Astrocyte (in vitro differentiated cells and primary cell): ENCODE measurements at regions not wholly inside any gene's neighbourhood (a gene's known extent, or its start where the extent isn't known, plus 50 kb on each side); places are given as distances from the start of the nearest gene placed in this dataset.

Experiments
- DNase-seq: peaks from one replicate; pipeline ENCODE4 v3.0.0-alpha.2; 2010; ENCODE audit warnings: low read depth
- FAIRE-seq: peaks from 2 replicates; lab custom pipeline; 2011; peaks lifted over from hg19 to GRCh38; lab: Jason Lieb, UNC
- H2AFZ ChIP-seq: 2 replicates; pipeline ENCODE4 v1.6.0; 2012; ENCODE audit warnings: low read depth, low read length, inconsistent platforms
- H3K27ac ChIP-seq: 2 replicates; pipeline ENCODE4 v1.5.1; 2011; ENCODE audit warnings: low read depth, low read length, inconsistent platforms
- H3K27me3 ChIP-seq: 2 replicates; pipeline ENCODE4 v1.6.0; 2011; ENCODE audit warnings: low read length, inconsistent platforms; ENCODE audit not compliant: insufficient read depth
- H3K36me3 ChIP-seq: 2 replicates; pipeline ENCODE4 v1.5.1; 2011; ENCODE audit warnings: low read length, inconsistent platforms; ENCODE audit not compliant: insufficient read depth
- H3K4me1 ChIP-seq: 2 replicates; pipeline ENCODE4 v1.5.1; 2011; ENCODE audit warnings: low read length, inconsistent platforms; ENCODE audit not compliant: insufficient read depth
- H3K4me2 ChIP-seq: 2 replicates; pipeline ENCODE4 v1.6.0; 2012; ENCODE audit warnings: low read length, inconsistent platforms
- H3K4me3 ChIP-seq: 2 replicates; pipeline ENCODE4 v1.5.1; 2011; ENCODE audit warnings: low read depth, mild to moderate bottlenecking, low read length, inconsistent platforms; ENCODE audit not compliant: insufficient read depth
- H3K79me2 ChIP-seq: 2 replicates; pipeline ENCODE4 v1.6.0; 2012; ENCODE audit warnings: mild to moderate bottlenecking, low read length, inconsistent platforms; ENCODE audit not compliant: insufficient read depth
- H3K9ac ChIP-seq: 2 replicates; pipeline ENCODE4 v1.6.0; 2012; ENCODE audit warnings: mild to moderate bottlenecking, low read length, inconsistent platforms
- H3K9me3 ChIP-seq: 2 replicates; pipeline ENCODE4 v1.5.1; 2012; ENCODE audit warnings: low read depth, mild to moderate bottlenecking, low read length, inconsistent platforms; ENCODE audit not compliant: insufficient read depth
- H4K20me1 ChIP-seq: 2 replicates; pipeline ENCODE4 v1.6.0; 2012; ENCODE audit warnings: low read length, inconsistent platforms; ENCODE audit not compliant: insufficient read depth
- H3K27ac Mint-ChIP-seq: one replicate; pipeline ENCODE4 v1.8.0; 2021; ENCODE audit warnings: mild to moderate bottlenecking, mixed read lengths; ENCODE audit not compliant: unreplicated experiment
- H3K27me3 Mint-ChIP-seq: one replicate; pipeline ENCODE4 v1.8.0; 2021; ENCODE audit warnings: low read depth, mixed read lengths; ENCODE audit not compliant: unreplicated experiment
- H3K36me3 Mint-ChIP-seq: one replicate; pipeline ENCODE4 v1.8.0; 2021; ENCODE audit warnings: low read depth, mixed read lengths; ENCODE audit not compliant: unreplicated experiment
- H3K4me1 Mint-ChIP-seq: one replicate; pipeline ENCODE4 v1.8.0; 2021; ENCODE audit warnings: low read depth, mixed read lengths; ENCODE audit not compliant: unreplicated experiment
- H3K4me3 Mint-ChIP-seq: one replicate; pipeline ENCODE4 v1.8.0; 2021; ENCODE audit warnings: mild to moderate bottlenecking, moderate library complexity, mixed read lengths; ENCODE audit not compliant: unreplicated experiment
- H3K9me3 Mint-ChIP-seq: one replicate; pipeline ENCODE4 v1.8.0; 2021; ENCODE audit warnings: mild to moderate bottlenecking, mixed read lengths; ENCODE audit not compliant: unreplicated experiment
- CTCF ChIP-seq: IDR thresholded peaks from 2 replicates; pipeline ENCODE4 v1.5.1; 2011; ENCODE audit warnings: low read depth, mild to moderate bottlenecking, inconsistent platforms, low read length, moderate library complexity; ENCODE audit not compliant: insufficient read depth
- EZH2 ChIP-seq: IDR thresholded peaks from 2 replicates; pipeline ENCODE4 v1.6.1; 2012; ENCODE audit warnings: mild to moderate bottlenecking, low read length, inconsistent platforms; ENCODE audit not compliant: insufficient read depth

GRCh38 chr15:92747047-92747446 lies 91.5 kb upstream of the FAM174B start:
- no peak for TF ChIP-seq EZH2
- TF ChIP-seq CTCF, result no peak
- no peaks in the 10 kb centered on the region for H3K4me1 ChIP-seq
- H3K27ac Mint-ChIP-seq, result no peak overlapping the region
- no peak for DNase-seq
- no peak overlapping the region for H3K27ac ChIP-seq
- H3K9me3 ChIP-seq, result no peaks in the 10 kb centered on the region
- FAIRE-seq, result no peak
- H2AFZ ChIP-seq, result no peak overlapping the region
- H3K36me3 ChIP-seq, result no peaks in the 10 kb centered on the region
- H3K79me2 ChIP-seq, result no peaks in the 10 kb centered on the region
- H3K27me3 ChIP-seq, result no peaks in the 10 kb centered on the region
- no peak overlapping the region for H3K4me3 Mint-ChIP-seq
- H3K27me3 Mint-ChIP-seq, result peaks cover 1% of the 10 kb centered on the region
- H3K9ac ChIP-seq, result no peak overlapping the region
- no peaks in the 10 kb centered on the region for H4K20me1 ChIP-seq
- H3K9me3 Mint-ChIP-seq, result no peaks in the 10 kb centered on the region
- H3K4me1 Mint-ChIP-seq, result no peaks in the 10 kb centered on the region
- H3K4me3 ChIP-seq, result no peak overlapping the region
- H3K4me2 ChIP-seq, result no peak overlapping the region
- H3K36me3 Mint-ChIP-seq, result no peaks in the 10 kb centered on the region

- H3K27me3 ChIP-seq, result no peaks in the 10 kb centered on the region
- Mint-ChIP-seq H3K4me1 (no peaks in the 10 kb centered on the region), H3K27ac (no peak overlapping the region), H3K4me3 (no peak overlapping the region), H3K36me3 (no peaks in the 10 kb centered on the region), H3K27me3 (peaks cover 1% of the 10 kb centered on the region), H3K9me3 (no peaks in the 10 kb centered on the region)
- H3K9ac ChIP-seq, result no peak overlapping the region
- FAIRE-seq (no peak), DNase-seq (no peak)
- no peak overlapping the region for H3K4me3 ChIP-seq
- H4K20me1 ChIP-seq, result no peaks in the 10 kb centered on the region
- H3K9me3 ChIP-seq, result no peaks in the 10 kb centered on the region
- no peak overlapping the region for H3K27ac ChIP-seq
- H2AFZ ChIP-seq, result no peak overlapping the region
- H3K36me3 ChIP-seq, result no peaks in the 10 kb centered on the region
- no peaks in the 10 kb centered on the region for H3K4me1 ChIP-seq
- no peak overlapping the region for H3K4me2 ChIP-seq
- TF ChIP-seq EZH2 (no peak), CTCF (no peak)
- no peaks in the 10 kb centered on the region for H3K79me2 ChIP-seq
These were observed 93.6 kb upstream of the FAM174B start for GRCh38 chr15:92749216-92749615.

GRCh38 chr15:92749946-92750345 lies 94.4 kb upstream of the FAM174B start:
- Histone ChIP-seq H3K4me1 (no peaks in the 10 kb centered on the region), H3K9me3 (no peaks in the 10 kb centered on the region), H3K79me2 (no peaks in the 10 kb centered on the region), H3K4me2 (no peak overlapping the region), H3K9ac (no peak overlapping the region), H3K27me3 (no peaks in the 10 kb centered on the region), H4K20me1 (no peaks in the 10 kb centered on the region), H3K27ac (no peak overlapping the region), H2AFZ (no peak overlapping the region), H3K36me3 (no peaks in the 10 kb centered on the region), H3K4me3 (no peak overlapping the region)
- no peak for DNase-seq
- no peak overlapping the region for H3K27ac Mint-ChIP-seq
- no peaks in the 10 kb centered on the region for H3K9me3 Mint-ChIP-seq
- H3K36me3 Mint-ChIP-seq, result no peaks in the 10 kb centered on the region
- no peak overlapping the region for H3K4me3 Mint-ChIP-seq
- H3K27me3 Mint-ChIP-seq, result peaks cover 1% of the 10 kb centered on the region
- no peaks in the 10 kb centered on the region for H3K4me1 Mint-ChIP-seq
- no peak for FAIRE-seq
- TF ChIP-seq EZH2 (no peak), CTCF (no peak)
